H54 (cell line): ENCODE measurements at regions not wholly inside any gene's neighbourhood (a gene's known extent, or its start where the extent isn't known, plus 50 kb on each side); places are given as distances from the start of the nearest gene placed in this dataset.
A peak's percentile ranks its signal among the peaks of the same experiment; 100 is the strongest.

Experiments used
- DNase-seq: peaks from one replicate; pipeline ENCODE4 v3.0.0; 2011; ENCODE audit warnings: low spot score, mixed read lengths; ENCODE audit not compliant: insufficient read length
- FAIRE-seq: peaks from 3 replicates; lab custom pipeline; 2011; peaks lifted over from hg19 to GRCh38; lab: Jason Lieb, UNC
- POLR2A ChIP-seq: IDR thresholded peaks from 2 replicates; pipeline ENCODE4 v1.6.1; 2011; ENCODE audit warnings: low read depth, mild to moderate bottlenecking, low read length

GRCh38 chr21:16294128-16294527 is 564.3 kb downstream of the USP25 start:
- FAIRE-seq = no peak
- no peak for TF ChIP-seq POLR2A
- no peak for DNase-seq

- DNase-seq = no peak
- no peak for TF ChIP-seq POLR2A
- FAIRE-seq = peak; percentile 50
Observed at GRCh38 chr21:16302851-16303282, 573.1 kb downstream of the USP25 start.

GRCh38 chr21:16304174-16305095 is 574.7 kb downstream of the USP25 start:
- DNase-seq (no peak), FAIRE-seq (no peak)
- TF ChIP-seq POLR2A = no peak

- no peak for TF ChIP-seq POLR2A
- DNase-seq = no peak
- FAIRE-seq = no peak
Observed at GRCh38 chr21:16305686-16306085, 575.9 kb downstream of the USP25 start.

GRCh38 chr21:16307256-16307655 is 577.5 kb downstream of the USP25 start:
- TF ChIP-seq POLR2A = no peak
- FAIRE-seq (no peak), DNase-seq (no peak)

GRCh38 chr21:16308269-16308668 is 578.5 kb downstream of the USP25 start:
- DNase-seq (no peak), FAIRE-seq (peak; percentile 87)

GRCh38 chr21:16309250-16309971 is 579.6 kb downstream of the USP25 start:
- TF ChIP-seq POLR2A = no peak
- no peak for FAIRE-seq
- DNase-seq = no peak

More at GRCh38 chr21:16308269-16308668, 578.5 kb downstream of the USP25 start:
- no peak for TF ChIP-seq POLR2A

GRCh38 chr21:16310176-16310575 is 580.4 kb downstream of the USP25 start:
- DNase-seq (no peak), FAIRE-seq (no peak)
- no peak for TF ChIP-seq POLR2A

- no peak for TF ChIP-seq POLR2A
- FAIRE-seq = peak; percentile 33
- DNase-seq = no peak
Observed at GRCh38 chr21:16311229-16311628, 581.4 kb downstream of the USP25 start.

- FAIRE-seq (peak; percentile 53), DNase-seq (no peak)
- TF ChIP-seq POLR2A = no peak
Observed at GRCh38 chr21:16312321-16312720, 582.5 kb downstream of the USP25 start.

GRCh38 chr21:16315223-16315622 is 585.4 kb downstream of the USP25 start:
- DNase-seq (no peak), FAIRE-seq (no peak)
- no peak for TF ChIP-seq POLR2A

GRCh38 chr21:16318651-16319300 is 589.0 kb downstream of the USP25 start:
- DNase-seq (no peak), FAIRE-seq (no peak)
- no peak for TF ChIP-seq POLR2A

GRCh38 chr21:16320110-16320509 is 590.3 kb downstream of the USP25 start:
- FAIRE-seq (no peak), DNase-seq (no peak)
- no peak for TF ChIP-seq POLR2A

- DNase-seq (no peak), FAIRE-seq (peak; percentile 75)
- TF ChIP-seq POLR2A = no peak
Observed at GRCh38 chr21:16322454-16322853, 592.7 kb downstream of the USP25 start.
